HG03095 (cell line): ENCODE measurements at regions not wholly inside any gene's neighbourhood (a gene's known extent, or its start where the extent isn't known, plus 50 kb on each side); places are given as distances from the start of the nearest gene placed in this dataset.

Experiments used
- ATAC-seq: cut with Tn5 transposase; IDR thresholded peaks from one replicate; pipeline ENCODE4 v1.9.1; 2021; ENCODE audit warnings: moderate library complexity; ENCODE audit not compliant: unreplicated experiment

DNA sequence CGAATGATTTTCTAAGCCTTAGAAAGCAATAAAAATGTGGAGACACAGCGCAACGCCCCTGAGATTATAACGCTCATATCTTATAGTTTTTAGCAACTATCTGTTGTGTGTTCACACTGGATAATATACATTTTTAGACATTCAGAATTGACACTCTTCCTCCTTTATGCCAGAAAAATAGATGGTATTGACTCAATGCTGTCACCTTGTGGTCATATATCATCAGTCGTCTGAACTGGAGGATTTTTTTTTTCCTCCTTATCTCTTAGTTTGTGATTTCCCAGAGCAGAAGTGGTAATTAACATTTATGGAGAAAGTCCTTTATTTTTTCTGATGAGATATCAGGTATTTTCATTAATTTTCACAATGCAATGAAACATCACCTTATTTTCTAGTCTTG, 759.6 kb downstream of the RAB28 start:
- ATAC-seq: no peak

DNA sequence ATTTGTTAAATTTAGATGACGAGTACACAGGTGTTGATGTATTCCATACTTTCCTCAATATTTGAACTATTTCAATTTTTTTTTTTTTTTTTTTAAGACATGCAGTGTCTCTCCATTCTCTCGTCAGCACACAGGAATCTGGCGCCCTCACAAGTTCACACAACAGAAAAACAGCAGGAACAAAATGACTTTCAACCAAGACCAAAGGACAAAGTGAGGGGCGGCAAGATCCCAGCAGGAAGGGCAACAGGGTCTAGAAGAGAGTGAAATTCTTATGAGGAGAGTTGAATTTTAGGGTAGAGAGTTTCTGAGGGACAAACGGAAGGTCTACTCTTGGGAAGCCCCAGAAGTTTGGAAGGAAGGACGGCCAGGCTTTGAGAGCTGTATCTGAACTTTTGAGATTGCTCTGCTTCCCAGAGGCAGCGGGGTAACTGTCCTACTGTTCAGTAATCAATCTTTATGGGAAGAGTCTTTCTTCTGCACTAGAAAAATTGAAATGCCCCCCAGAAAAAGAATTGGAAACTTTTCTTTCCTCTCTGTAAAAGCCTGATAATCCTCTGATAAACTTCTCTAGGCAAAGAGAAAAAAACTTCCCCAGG, 760.2 kb downstream of the RAB28 start:
- ATAC-seq: no peak

DNA sequence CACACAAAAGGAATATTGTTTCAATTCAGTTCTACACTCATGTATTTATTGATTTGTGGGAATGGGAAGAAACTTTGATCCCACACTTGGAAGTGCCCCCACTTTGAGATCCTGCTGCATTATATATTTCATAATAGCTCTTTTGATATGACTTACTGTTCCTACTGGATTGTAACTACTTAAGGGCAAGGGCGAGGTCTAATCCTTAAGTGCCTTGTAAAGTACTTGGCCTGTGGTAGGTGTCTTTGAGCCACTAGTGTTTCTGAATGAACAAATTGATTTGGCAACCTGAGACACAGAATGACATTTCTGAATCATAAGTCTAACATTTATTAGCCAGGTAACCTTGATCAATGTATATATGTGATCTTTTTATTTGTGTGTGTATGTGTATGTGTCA, 767.2 kb downstream of the RAB28 start:
- ATAC-seq: no peak

DNA sequence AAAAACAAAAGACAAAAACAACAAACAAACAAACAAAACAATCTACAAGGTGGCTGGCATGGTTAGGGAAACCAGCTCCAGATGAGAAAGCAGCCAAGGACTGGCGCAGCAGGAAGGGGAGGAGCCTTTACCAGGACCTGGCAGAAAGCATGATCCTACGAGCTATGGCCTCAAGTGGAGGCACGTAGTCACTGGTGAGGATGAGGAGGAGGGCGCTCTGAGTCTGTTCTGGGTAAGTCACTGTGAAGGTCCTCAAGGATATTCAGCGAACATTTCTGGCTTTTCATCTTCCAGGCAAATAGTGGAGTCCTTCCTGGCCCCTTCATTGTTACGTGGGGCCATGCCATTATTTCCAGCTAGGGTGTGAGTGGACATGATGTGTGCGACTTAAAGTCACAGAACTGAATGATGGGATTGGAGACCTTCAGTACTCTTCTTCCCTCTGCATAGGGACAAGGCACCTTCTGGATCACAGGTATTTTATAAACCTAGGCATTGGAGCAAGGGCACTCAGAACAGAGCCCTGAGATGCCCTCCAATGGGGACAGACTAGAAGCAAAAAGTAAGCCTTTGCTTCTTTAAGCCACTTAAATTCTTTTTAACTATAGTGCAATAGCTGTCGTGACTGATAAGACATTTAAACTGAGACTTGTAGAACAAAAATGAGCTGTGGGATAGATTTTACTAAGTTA, 771.3 kb downstream of the RAB28 start:
- no peak for ATAC-seq

DNA sequence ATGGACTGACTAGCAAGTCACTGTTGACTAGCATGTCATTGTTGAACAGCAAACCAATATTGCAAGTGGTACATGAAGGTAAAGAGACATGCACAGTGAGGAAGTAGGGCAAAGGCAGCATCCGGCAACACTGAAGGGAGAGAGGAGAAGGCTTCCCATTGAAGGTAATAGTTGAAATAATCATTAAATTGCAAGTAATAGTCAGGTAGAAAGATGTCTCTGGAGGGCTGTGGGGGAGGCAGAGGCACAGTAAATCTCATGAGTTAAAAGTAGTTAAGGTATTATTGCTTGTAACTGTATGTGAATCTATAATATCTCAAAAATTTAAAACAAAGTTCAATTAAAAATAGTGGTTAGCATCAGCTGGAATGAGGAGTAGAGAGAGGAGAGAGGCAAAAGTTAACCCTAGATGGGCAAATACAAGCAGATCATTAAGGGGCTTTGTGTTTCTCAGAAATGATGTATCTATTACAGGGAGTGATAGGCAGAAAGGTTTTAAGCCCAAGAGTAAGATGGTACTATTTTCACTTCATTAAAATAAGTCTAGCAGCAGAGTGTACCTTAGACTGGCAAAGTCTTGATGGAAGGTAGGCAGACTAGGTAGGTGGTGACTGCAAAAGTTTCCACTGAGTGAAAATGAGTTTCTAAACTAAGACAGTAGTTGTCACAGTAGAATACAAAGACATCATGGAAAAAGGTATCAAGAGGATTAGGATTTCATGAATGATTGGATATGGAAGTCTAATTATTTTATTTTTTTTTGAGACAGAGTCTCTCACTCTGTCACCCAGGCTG, 776.6 kb downstream of the RAB28 start:
- no peak for ATAC-seq

DNA sequence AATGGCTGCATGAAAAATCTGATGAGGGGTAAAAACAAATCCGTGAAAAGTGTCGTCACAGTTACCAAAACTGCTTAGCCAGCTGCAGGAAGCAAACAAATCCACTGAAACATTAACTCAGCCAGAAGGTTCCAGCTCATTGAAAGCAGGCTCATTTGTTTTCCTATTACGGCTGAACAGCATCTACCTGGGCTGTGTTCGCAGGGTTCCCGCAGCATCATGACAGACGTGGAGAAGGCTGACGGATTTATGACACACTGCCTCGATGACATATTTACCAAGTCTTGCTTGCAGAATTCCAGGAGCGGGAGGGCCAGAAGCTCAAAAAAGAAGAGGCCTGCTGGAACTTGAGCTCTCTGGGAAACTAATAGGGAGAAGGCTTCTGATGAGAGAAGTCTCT, 781.1 kb downstream of the RAB28 start:
- ATAC-seq: no peak

DNA sequence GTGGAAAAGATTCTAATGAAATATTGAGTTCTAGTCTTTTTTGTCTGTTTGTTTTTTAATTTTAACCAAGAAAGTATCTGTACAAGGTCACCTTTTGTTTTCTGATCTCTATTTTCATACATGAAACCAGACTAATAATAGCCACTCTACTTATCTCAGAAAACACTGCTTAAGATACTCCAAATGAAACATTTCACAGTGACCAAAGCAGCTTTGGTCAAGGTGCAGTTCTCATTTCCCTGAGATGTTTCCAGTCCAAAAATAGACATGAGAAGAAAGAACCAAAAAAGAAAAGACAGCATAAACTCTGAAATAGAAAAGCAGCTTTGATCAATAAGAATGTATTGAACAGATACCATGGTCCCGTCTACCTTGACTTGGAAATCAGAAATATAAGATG, 782.8 kb downstream of the RAB28 start:
- peak; percentile 84 for ATAC-seq

DNA sequence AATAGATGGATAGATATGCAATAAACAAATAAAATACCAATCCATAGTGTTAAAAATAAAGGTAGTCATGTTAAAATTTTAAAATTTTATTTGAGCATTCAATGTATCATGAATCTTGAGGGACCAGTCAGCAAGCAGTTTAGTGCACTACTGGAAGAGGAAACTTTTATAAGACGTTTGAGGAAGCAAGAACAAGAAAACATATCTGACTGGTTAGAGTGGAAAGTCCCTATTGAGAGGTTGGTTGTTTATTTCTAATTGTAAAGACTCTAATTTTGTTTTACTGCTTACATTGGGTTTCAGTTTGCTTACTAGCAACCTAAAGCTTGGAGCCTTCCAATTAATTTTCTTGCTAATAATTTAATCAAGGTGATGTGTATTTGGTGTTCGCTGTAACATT, 786.2 kb downstream of the RAB28 start:
- ATAC-seq: no peak

DNA sequence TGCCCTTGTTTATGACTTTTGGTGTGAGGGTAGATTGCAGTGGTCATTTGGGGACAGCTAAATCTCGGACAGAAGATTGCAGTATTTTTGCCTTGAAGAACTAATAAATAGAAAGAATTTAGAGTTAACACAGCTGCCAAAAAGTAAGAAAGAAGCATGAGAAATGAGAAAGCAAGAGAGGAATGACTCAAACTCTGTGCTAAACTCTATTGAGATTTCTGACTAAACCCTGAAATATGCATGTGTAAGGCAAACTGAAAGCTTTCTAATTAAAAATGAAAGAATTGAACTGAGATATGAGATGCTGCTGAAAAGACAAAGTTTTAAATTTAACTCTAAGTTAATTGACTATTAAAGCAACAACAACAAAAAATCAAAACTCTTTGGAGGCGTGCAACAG, 791.3 kb downstream of the RAB28 start:
- no peak for ATAC-seq

DNA sequence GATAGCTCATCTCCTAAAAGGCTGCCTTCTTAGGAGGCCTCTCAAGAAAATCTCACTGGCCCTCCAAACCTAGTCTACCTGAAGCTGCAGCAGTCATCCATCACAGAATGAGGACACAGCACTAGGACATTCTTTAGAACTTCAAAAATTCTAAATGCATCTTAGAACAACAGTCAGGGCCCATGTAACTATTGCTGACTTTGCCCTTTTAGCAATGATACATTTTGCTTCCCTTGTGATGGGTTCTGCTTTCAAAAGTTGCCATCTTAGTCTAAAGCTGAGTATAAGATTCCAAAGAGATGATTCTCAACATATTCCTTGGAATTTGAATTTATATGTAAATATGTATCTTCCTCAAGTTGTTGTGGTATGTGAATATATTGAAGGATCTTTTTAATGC, 793.0 kb downstream of the RAB28 start:
- ATAC-seq: no peak

DNA sequence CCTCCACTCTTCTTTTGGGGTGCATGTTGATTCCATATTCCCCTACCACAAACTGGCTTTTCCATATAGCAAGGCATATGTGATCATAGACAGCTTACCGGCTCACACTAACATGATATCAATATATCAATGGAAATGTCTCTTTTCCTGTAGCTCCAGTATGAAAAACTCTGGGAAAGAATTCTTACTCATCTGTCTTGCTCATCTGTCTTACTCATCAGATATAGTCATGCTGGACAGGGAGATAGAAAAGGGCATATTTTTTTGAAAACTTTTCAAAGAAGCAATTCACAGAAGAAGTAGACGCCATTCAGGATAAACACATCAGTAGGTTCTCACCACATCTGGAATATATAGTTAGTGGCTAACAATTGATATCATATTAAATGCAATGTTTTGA, 794.7 kb downstream of the RAB28 start:
- ATAC-seq: no peak

DNA sequence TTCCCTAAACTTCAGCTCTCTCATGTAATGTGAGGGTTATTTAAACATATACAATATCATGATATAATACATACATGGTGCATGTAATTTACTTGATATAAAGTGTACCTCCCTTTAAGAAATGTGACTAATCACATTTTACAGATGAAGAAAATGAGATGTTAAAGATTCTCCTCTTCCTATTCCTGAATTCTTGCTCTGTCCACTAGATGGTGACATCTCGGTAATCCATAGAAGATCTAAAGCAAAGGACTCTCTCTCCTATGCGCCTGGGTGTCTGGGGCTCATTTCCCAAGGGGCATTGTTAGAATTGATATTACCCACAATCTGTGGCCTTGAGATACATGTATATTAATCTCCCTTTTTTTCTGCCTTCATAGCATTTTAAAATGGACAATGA, 804.9 kb downstream of the RAB28 start:
- no peak for ATAC-seq

DNA sequence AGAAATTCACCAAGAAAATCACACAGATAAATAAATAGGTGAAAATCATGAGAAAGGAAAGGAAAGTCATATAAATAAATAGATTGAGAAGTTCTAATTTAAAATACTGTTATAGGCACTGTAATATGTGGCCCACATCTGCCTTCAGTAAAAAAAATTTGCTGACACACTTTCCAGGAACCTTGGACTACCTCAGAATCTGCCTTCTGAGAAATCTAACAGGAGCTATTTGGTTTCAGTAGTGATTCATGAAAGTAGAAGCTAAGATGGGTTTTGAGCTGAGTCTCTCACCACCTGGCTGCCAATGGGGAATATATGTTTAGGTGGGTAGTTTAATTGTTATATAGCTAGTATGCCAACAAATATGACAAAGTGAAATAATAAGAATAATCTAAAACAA, 810.0 kb downstream of the RAB28 start:
- no peak for ATAC-seq

DNA sequence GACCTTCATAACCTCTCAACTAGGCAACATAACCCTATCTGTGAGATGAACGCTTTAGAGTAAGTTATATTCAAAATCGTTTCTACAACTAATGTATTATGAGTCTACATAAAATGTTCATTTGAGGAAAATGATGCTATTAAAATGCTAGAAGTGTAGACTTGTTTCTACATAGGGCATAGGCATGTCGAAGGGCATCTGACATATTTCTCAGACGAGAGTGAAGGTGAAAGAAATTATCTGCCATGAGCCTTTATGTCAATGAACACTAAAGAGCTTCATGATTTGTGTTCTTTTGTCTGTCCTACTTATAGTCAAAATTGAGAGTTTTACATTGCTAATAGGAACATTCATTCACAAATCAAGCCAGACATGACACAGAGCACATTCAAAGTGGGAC, 811.8 kb downstream of the RAB28 start:
- ATAC-seq: no peak

DNA sequence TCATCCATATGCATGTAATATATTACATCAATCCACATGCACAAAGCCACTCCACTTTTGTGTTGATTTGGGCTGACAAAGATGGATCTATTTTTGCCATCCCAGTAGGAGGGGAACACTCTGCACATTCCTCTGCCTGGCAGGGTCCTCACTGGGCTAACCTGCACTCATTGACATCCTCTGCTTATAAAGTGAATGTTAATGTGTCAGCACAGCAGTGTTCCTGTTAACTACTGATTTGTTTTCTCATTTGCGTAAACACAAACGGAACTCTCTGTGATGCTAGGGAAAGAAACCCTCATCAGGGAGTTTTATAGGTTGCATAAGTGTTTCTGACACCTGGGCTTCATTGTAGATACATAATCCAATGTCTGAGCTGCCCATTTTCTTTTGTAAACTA, 826.0 kb downstream of the RAB28 start:
- no peak for ATAC-seq

DNA sequence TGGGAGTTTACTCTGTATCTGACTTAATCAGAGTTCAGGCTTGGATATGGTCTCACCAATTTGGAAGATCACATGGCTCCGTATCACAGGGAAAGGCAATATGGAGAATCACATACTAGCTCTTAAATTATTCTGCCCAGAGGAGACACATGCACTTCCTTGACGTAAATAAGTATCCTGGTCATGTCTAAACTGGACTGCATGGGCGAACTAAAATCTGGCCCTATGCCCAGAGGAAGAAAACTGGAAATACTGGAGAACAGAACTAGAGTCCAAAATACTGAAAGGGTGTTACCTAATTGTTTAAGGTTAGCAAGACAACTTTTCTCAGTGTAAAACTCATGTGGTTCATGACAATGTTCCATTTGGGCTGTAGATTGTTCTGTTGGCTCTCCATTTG, 832.3 kb downstream of the RAB28 start:
- ATAC-seq: no peak

DNA sequence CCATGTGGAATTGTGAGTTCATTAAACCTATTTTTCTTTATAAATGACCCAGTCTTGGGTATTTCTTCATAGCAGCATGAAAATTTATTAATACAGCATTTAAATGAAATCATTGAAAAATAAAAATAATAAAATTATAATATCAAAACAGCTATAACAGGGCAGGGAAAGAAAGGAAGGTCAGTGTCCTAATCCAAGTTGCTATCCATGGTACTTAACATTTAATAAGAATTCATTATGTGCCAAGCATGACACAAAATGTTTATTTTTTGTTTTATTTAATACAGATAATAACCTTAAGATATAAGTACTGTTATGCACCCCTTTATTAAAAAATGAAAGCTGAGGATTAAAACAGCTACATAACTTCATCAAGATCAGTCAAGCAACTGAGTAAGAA, 838.4 kb downstream of the RAB28 start:
- no peak for ATAC-seq

DNA sequence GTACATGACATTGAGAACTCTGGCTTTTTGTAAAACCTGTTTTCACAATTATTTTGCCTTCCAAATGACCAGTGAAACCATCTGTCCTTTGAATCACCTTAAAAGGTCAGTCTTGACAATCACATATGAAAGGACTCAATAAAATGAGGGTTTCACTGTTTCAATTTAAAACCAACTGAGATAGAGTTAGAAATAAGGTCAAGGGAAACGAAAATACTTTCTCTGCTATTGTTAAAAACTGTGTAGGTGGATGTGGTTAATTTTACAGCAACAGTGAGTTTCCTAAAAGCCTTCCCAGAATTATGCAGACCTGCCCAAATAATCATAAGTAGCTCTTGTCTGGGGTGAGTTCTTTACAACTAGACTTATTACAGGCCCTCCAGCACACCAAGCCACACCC, 839.9 kb downstream of the RAB28 start:
- ATAC-seq: no peak

DNA sequence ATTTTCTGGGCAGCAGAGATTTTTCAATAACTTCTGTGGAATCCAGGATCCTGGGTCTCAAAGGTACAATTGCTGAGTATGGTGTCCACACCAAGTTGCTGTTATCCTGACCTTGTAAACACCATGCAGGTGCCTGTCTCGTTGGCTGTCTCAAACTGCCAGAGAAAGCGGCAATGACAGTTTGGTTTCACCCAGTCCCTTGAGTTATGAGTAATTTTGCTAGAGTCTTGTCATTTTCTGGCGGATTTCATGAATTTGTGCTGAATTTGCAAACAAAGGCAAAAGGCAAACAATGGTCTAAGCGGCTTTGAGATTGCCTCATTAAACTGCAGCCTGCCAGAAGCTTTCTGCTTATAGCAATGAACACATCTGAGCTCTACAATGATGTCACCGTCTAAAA, 847.9 kb downstream of the RAB28 start:
- no peak for ATAC-seq

DNA sequence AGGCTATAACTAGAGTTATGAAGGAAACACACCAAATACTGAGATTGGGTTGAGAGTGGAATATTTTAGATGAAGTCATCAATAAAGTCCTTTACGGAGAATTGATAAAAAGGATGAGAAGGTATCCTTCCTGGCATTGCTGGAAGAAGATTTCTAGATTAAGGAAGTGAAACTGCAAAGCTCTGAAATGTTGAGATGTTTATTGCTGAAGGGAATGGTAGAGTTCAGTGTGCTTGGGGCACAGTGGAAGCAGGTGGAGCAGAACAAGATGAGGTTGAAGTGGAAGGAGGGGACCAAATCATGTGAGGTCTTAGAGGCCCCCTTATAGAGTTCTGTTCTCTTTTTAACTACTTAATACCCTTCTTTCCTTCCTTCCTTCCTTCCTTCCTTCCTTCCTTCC, 848.5 kb downstream of the RAB28 start:
- no peak for ATAC-seq

DNA sequence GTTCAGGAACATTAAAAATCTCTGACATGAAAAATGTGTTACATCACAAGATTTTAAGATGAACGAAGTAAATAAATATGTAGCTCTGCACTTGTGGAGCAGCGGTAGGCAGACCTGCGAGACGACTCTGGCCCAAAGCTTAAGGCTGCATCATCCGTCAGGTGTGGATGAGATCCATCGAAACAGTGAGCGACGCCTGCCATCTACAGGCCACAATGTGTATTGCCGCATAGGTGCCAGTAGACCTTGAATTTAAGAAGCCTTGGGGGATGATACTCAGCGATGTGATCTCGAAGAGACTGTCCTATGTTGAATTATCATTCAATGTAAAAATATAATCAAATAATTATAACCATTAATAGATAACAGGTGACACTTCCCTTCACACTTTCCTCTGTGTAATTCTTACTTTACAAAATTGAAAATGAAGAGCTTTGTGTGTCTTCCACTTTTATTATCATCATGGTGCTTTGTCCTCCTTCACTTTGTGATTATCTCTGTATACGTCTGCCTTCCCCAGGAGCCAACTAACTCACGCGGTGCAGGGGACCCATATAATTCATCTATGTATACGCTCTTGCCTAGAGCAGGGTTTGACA, 851.0 kb downstream of the RAB28 start:
- peak; percentile 96 for ATAC-seq

DNA sequence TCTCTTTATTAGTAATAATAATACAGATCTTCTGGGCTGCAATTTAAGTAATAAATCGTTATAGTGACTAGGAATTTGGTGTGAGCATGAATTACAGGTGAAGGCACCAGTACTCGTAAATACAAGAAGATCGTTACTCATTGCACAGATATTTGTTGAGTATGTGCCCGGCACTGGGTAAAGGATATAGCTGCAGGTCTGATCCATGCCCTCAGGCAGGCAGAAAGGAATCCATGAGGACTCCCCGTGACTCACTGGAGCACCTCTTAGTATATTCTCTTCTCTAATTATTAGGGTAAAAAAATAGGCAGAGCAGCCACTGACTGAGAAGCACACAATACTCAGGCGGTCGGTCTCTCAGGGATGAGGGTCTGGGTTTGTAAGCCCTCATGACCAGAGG, 868.3 kb downstream of the RAB28 start:
- no peak for ATAC-seq
